HG03280 (cell line): ENCODE measurements at regions not wholly inside any gene's neighbourhood (a gene's known extent, or its start where the extent isn't known, plus 50 kb on each side); places are given as distances from the start of the nearest gene placed in this dataset.
"Not testable (repeated sequence)": the region's sequence is repeated elsewhere in the genome, so short reads cannot be mapped to it uniquely, and the experiment has no call there.

Experiments
- ATAC-seq: cut with Tn5 transposase; IDR thresholded peaks from one replicate; pipeline ENCODE4 v1.9.1; 2021; ENCODE audit warnings: mild to moderate bottlenecking, moderate library complexity; ENCODE audit not compliant: unreplicated experiment

- not testable (repeated sequence) for ATAC-seq
Measured at GRCh38 chr20:47844568-47844906, 59.3 kb upstream of the SULF2 start.

GRCh38 chr20:47843886-47844567 is 58.7 kb upstream of the SULF2 start:
- no peak for ATAC-seq

- ATAC-seq = not testable (repeated sequence)
Measured at GRCh38 chr20:47842950-47843349, 57.7 kb upstream of the SULF2 start.

GRCh38 chr20:47842004-47842403 is 56.7 kb upstream of the SULF2 start:
- not testable (repeated sequence) for ATAC-seq

- not testable (repeated sequence) for ATAC-seq
Measured at GRCh38 chr20:47836256-47836817, 51.1 kb upstream of the SULF2 start.
